ENCODE measurements at regions not wholly inside any gene's neighbourhood (a gene's known extent, or its start where the extent isn't known, plus 50 kb on each side); places are given as distances from the start of the nearest gene placed in this dataset.

DNA sequence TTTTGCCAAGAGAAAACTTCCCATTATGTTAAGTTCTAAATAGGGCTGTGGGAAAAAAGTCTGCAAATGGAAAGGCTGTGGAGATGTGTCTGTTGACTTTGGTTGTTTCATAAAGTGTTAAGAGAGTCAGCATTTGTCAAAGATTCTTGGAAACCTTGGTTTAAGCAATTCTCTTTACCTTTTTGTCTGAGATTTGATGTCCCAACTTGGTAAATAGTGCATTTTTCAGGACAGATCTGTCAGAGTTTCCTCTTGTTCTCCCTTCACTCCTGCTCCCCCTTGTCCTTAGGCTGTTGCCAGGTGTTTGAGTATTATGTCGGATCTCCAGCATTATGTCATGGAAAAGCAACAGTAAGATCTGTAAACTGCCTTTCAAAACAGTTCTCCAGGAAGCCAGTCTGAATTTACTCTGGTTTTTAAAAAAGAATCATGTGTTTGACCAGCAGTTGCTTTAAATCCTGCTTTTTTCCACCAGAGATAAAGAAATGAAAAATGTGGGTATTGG lies 79.1 kb upstream of the ADAMTSL1 start:
- FAIRE-seq, result no peak
- DNase-seq (ENCODE audit: insufficient read length, low spot score), result no peak
- TF ChIP-seq, protein P1, sequence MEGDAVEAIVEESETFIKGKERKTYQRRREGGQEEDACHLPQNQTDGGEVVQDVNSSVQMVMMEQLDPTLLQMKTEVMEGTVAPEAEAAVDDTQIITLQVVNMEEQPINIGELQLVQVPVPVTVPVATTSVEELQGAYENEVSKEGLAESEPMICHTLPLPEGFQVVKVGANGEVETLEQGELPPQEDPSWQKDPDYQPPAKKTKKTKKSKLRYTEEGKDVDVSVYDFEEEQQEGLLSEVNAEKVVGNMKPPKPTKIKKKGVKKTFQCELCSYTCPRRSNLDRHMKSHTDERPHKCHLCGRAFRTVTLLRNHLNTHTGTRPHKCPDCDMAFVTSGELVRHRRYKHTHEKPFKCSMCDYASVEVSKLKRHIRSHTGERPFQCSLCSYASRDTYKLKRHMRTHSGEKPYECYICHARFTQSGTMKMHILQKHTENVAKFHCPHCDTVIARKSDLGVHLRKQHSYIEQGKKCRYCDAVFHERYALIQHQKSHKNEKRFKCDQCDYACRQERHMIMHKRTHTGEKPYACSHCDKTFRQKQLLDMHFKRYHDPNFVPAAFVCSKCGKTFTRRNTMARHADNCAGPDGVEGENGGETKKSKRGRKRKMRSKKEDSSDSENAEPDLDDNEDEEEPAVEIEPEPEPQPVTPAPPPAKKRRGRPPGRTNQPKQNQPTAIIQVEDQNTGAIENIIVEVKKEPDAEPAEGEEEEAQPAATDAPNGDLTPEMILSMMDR (IDR thresholded peaks at IDR 0.05; ENCODE audit: insufficient read depth, missing control alignments), result no peak

DNA sequence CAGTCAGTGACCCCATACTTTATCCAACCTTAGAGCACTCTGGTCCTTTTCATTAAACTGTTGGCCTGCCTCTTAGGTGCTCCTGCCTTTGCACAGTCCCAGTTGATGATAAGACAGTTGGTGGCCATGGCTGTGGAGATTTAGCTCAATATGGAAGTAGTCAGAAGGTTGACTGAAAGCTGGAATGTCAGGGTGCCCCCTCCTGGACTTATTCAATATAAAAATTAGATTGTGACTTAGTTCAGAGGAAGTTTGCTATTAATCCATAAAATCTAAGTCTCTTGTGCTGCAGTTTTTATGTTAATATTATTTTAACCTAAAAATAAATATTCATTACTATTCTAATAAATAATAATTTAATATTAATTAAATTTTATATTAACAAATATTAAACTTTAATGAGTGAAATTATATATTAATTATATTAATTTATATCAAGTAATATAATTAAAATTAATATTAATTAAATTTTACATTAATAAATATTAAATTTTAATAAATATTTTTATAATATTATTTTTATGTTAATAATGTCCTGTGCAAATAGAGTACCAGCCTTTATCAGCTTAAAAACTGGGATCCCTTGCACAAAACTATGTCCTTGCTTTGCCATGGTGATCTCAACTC lies 77.7 kb upstream of the ADAMTSL1 start:
- DNase-seq (ENCODE audit: insufficient read length, low spot score) (no peak), FAIRE-seq (no peak)
- TF ChIP-seq, protein P1 (IDR thresholded peaks at IDR 0.05; ENCODE audit: insufficient read depth, missing control alignments), result peak; percentile 12

DNA sequence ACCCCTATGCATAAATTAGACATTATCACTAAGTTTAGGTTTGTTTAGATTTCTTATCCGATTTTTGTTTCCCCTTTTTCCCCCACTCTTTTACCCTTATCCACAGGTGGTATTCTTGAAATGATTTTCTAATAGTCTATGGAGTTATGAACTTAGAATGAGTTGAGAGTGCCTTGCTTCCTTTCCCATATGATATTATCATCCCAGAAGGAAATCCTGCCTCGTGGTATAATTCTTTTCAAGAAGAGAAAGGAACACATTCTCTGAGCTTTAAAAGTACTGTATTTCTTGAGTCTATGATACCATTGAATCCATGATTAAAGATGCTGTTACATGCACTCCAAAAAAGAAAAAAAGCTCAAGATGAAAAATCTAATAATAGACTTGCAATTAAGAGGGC lies 76.9 kb upstream of the ADAMTSL1 start:
- DNase-seq (ENCODE audit: insufficient read length, low spot score), result no peak
- TF ChIP-seq, protein P1 (IDR thresholded peaks at IDR 0.05; ENCODE audit: insufficient read depth, missing control alignments), result no peak
- FAIRE-seq, result no peak

DNA sequence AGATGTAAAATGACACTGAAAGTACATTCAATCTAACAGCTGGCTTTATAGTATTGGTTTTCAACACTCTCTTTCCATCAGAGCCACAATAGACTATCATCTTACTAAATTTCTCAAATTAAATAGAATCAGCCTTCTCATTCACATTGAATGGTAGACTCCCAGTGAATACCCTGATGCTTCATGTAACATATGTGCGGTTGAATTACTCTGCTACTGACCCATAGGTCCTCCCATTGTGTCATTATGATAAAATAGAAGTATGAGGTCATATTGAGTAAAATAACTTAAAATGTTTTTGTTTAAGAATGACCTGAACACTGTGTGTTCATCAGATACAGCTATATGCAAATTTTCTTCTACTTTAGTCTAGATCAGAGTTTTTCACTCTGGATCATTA lies 75.9 kb upstream of the ADAMTSL1 start:
- DNase-seq (ENCODE audit: insufficient read length, low spot score), result no peak
- TF ChIP-seq, protein P1 (IDR thresholded peaks at IDR 0.05; ENCODE audit: insufficient read depth, missing control alignments), result no peak
- FAIRE-seq, result no peak

- FAIRE-seq, result no peak
- DNase-seq (ENCODE audit: insufficient read length, low spot score), result no peak
- TF ChIP-seq, protein P1 (IDR thresholded peaks at IDR 0.05; ENCODE audit: insufficient read depth, missing control alignments), result no peak
Measured at GRCh38 chr9:18404434-18405029, 69.4 kb upstream of the ADAMTSL1 start.

DNA sequence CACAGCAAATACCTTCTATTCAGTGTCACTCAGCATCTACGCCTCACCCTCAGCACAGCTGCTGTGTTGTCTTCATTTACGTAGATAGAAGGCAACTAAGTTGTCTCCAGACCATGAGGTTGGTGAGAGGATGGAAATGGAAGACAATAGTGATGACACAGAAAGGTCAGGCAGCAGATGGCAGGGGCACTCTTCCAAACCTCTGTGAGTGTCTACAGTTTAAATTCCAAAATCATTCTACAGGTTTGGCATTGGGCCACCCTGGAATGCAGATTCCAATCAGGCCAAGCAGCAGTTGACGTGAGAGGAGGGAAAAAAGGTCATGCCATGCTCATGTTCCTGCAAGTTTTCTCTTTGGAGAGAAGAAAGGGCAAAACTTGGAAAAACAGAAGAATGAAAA lies 68.7 kb upstream of the ADAMTSL1 start:
- DNase-seq (ENCODE audit: insufficient read length, low spot score), result no peak
- FAIRE-seq, result no peak
- TF ChIP-seq, protein P1 (IDR thresholded peaks at IDR 0.05; ENCODE audit: insufficient read depth, missing control alignments), result no peak

- TF ChIP-seq, protein P1 (IDR thresholded peaks at IDR 0.05; ENCODE audit: insufficient read depth, missing control alignments), result no peak
- FAIRE-seq, result no peak
- no peak for DNase-seq (ENCODE audit: insufficient read length, low spot score)
Measured at GRCh38 chr9:18410983-18411382, 63.0 kb upstream of the ADAMTSL1 start.

Measured in D721Med (cell line).